DND-41 (cell line): ENCODE measurements at regions not wholly inside any gene's neighbourhood (a gene's known extent, or its start where the extent isn't known, plus 50 kb on each side); places are given as distances from the start of the nearest gene placed in this dataset.

Experiments
- EZH2 ChIP-seq: IDR thresholded peaks from 3 replicates; pipeline ENCODE4 v1.6.1; 2012; ENCODE audit warnings: borderline replicate concordance, low read depth, mild to moderate bottlenecking, moderate library complexity, low read length, inconsistent platforms; ENCODE audit not compliant: severe bottlenecking
- TF ChIP-seq, protein P1 (sequence below): IDR thresholded peaks from 2 replicates; pipeline ENCODE4 v1.5.1; 2012; ENCODE audit warnings: borderline replicate concordance, low read length, moderate library complexity, mild to moderate bottlenecking; ENCODE audit not compliant: poor library complexity, severe bottlenecking; ENCODE audit errors: extremely low read depth

DNA sequence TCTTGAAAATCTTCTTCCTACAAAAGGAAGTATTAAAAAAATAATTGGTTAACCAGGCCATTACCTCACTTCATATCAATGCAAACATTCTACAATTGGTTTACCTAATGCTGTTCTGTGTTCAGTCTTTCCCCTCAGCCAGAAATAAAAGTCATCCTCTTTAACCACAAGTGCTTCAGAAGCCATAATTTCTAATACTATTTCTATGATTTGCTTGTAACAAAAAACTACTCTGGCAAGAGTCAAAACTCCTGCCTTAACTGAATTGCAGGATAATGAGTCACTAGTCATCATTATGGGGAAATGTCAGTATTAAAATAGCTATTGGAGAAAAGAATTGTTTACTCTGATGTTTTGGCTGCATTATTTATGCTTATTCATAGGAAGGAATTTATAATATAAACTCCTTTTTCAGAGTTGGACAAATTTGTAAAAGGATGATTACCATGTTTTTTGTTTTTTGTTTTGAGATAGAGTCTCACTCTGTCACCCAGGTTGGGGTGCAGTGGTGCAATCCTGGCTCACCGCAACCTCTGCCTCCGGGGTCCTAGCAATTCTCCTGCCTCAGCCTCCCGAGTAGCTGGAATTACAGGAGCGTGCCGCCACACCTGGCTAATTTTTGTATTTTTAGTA is 55.5 kb upstream of the ODAD2 start:
- TF ChIP-seq, protein P1, sequence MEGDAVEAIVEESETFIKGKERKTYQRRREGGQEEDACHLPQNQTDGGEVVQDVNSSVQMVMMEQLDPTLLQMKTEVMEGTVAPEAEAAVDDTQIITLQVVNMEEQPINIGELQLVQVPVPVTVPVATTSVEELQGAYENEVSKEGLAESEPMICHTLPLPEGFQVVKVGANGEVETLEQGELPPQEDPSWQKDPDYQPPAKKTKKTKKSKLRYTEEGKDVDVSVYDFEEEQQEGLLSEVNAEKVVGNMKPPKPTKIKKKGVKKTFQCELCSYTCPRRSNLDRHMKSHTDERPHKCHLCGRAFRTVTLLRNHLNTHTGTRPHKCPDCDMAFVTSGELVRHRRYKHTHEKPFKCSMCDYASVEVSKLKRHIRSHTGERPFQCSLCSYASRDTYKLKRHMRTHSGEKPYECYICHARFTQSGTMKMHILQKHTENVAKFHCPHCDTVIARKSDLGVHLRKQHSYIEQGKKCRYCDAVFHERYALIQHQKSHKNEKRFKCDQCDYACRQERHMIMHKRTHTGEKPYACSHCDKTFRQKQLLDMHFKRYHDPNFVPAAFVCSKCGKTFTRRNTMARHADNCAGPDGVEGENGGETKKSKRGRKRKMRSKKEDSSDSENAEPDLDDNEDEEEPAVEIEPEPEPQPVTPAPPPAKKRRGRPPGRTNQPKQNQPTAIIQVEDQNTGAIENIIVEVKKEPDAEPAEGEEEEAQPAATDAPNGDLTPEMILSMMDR, result no peak
- no peak for TF ChIP-seq EZH2
